GM19397 (cell line): ENCODE measurements at regions not wholly inside any gene's neighbourhood (a gene's known extent, or its start where the extent isn't known, plus 50 kb on each side); places are given as distances from the start of the nearest gene placed in this dataset.

Experiments used
- ATAC-seq: cut with Tn5 transposase; IDR thresholded peaks from one replicate; pipeline ENCODE4 v1.9.1; 2021; ENCODE audit warnings: mild to moderate bottlenecking, moderate library complexity; ENCODE audit not compliant: unreplicated experiment

DNA sequence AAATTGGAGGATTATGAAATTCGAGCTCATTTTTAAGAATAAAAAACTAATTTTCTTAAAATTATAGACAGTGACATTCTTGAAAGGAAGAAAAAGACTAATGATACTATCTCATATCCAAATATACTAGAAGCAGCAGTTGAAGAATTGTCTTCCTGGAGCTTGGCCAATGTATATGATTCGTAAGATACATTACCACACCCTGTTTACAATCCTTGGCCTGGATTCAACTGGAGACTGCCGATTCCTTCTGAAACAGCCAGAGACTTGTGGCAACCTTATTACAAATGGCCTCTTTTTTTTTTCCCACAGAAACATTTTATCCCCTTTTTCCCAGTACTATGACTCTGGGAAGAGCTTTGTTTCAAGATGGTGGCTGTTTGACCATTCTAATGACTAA is 571.2 kb upstream of the FAT1 start:
- ATAC-seq, result no peak

DNA sequence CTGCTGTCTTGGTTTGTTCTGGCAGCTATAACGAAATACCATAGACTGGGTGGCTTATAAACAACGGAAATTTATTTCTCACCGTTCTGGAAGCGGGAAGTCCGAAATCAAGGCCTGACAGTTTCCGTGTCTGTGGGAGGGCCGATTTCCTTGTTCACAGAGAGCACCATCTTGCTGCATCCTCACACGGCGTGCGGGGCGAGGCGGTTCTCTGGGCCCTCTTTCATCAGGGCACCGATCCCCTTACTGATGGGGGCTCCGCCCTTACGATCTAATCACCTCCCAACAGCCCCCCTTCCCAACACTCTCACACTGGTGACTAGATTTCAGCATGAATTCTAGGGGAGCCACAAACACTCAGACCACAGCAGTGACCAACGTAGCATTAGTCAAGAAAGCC is 578.3 kb upstream of the FAT1 start:
- ATAC-seq, result no peak

- ATAC-seq, result no peak
Measured at GRCh38 chr4:187302457-187303150, 578.9 kb upstream of the FAT1 start.

DNA sequence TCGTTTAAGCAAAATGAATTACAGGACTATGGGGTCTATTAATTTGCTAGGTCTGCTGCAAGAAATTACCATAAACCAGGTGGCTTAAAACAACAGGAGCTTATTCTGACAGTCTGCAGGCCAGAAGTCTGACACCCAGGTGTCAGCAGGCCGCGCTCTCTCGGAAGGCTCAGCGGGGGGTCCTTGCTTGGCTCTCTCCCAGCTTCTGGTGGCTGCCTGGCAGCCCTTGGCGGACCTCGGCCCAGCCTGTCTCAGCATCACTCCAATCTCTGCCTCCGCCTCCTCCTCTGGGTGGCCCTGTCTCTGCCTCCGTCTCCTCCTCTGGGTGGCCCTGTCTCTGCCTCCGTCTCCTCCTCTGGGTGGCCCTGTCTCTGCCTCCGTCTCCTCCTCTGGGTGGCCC is 580.5 kb upstream of the FAT1 start:
- ATAC-seq, result no peak

- no peak for ATAC-seq
Measured at GRCh38 chr4:187307131-187307530, 583.5 kb upstream of the FAT1 start.

- no peak for ATAC-seq
Measured at GRCh38 chr4:187309456-187309855, 585.8 kb upstream of the FAT1 start.

GRCh38 chr4:187312299-187312698 is 588.6 kb upstream of the FAT1 start:
- no peak for ATAC-seq

- ATAC-seq, result no peak
Measured at GRCh38 chr4:187317799-187318198, 594.1 kb upstream of the FAT1 start.

GRCh38 chr4:187321711-187322110 is 598.1 kb upstream of the FAT1 start:
- ATAC-seq, result no peak

- no peak for ATAC-seq
Measured at GRCh38 chr4:187332141-187332540, 608.5 kb upstream of the FAT1 start.

DNA sequence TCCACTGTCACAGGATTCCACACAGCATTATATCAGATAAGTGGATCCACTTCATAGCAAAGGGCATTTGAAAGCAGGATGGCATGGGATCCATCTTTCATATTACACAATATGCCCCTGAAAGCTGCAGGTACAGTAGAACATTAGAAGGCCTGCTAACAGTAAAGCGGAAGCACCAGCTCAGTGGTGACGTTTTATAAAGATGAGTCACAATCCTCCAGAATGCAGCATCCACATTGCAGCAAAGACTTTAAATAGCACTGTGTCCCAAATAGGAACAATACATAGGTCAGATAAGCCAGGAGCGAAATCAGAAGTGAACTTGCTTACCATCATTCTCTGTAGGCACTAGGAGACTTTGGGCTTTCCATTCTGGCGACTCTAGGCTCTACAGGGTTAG is 609.5 kb upstream of the FAT1 start:
- no peak for ATAC-seq

DNA sequence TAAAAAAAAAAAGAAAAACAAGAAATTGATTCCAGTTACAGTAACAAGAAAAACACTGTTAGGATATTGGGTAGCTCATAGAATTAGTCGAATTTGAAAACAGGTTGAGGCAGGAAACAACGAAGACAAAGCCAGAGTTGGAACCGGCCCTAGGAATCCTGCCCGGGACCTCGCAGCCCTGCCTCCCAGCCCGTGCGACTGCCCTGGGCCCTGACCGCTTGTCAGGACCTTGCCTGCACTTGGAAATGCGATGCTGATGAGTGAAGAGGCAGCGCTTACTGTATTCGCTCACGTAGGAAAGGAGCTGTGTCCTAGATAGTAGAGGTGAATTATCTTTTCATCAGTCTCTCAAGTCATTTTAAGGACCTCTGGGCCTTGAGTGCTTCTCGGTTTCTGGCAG is 611.7 kb upstream of the FAT1 start:
- ATAC-seq, result no peak

DNA sequence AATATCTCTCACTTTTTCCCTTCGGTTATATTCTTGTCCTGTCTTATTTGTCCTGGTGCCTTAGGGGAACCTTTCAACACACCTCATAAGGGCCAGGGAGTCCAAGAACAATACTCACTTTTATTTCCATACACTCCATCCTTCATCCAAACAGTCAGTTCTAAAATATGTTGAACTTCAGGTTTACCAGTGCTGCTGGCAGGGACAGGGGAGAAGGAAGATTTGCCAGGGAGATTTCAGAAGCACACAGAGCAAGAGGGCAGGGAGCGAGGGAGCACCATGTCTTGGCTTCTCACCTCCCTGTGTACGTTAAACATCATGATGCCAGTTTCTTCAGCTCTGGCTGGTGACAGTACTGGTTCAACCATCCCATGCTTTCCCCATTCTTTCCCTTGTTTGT is 631.1 kb upstream of the FAT1 start:
- no peak for ATAC-seq

DNA sequence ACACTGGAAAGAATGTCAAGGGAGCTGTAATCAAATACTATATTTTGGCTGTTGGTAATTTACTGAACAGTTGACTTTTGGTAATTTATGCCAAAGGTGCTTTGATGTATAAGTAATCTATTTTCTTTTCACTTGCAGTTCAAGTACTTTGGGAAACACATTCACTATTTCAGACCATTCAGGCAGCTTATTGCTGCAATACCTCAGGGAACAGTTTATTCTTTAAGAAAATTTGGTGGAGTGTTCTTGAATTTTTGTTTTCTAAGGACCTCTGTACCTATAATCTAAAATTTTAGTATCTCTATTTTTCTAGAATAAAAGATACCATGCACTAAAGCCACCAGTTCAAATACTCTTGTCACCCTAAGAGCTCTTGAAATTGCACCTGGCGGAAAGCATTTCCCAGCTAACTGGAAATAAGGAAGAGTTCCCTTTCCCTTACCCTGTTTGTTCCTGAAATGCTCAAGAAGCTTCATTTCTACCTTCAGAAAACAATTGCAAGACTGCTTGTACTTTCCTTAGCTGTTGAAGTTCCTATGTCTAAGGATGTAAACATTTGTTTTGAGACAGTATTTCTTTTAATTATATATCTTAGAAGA is 633.5 kb upstream of the FAT1 start:
- no peak for ATAC-seq

DNA sequence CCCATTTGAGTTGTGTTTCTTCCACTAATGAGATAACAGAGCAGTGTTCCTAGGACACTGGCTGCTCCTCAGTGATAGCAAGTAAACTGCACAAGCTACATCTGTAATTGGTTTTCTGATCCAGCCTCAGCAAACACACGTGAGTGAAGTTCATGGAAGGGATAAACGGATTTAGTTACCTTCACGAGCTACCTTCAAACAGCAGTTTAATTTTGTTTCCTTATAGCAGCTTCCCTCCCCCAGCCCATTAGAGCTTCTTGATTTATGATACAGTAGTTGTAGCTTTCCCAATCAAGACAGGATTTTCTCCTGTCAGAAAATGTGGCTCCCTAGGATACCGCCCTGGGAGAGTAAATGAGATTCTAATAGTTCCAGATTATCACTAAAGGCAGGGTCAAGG is 634.2 kb upstream of the FAT1 start:
- no peak for ATAC-seq

DNA sequence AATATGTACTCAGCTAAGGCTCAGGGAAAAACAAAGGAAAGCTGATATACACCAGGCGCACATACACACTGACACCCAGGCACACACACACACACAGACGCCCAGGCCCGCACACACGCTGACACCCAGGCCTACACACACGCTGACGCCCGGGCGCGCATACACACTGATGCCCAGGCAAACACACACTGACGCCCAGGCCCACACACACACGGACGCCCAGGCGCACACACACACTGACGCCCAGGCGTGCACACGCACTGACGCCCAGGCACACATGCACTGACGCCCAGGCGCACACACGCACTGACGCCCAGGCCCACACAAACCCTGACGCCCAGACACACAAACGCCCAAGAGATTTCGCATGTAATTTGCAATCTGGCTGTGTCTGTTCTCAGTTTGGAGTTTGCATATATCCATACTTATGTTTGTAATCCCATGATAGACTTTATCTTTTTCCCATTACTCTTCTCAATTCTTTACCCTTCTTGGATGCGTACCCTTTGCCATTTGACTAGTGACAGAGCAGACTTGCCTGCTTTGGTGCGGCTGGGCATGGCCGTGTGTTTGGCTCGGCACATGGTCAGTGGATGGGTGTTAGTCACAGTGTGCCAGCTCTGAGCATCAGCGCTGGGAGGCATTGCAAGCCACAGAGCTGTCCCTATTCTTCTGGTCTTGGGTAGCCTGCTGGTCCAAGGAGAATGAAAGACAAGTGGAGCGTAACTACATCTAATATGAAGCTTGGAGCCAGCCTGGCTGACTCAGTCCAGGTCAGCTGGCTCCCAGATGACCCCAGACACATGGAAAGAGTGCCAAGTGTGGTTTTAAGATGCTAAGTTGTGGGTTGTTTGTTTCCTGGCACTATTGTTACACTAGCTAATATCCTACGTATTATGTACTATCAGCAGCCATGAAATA is 632.4 kb upstream of the ZFP42 start:
- ATAC-seq, result no peak

DNA sequence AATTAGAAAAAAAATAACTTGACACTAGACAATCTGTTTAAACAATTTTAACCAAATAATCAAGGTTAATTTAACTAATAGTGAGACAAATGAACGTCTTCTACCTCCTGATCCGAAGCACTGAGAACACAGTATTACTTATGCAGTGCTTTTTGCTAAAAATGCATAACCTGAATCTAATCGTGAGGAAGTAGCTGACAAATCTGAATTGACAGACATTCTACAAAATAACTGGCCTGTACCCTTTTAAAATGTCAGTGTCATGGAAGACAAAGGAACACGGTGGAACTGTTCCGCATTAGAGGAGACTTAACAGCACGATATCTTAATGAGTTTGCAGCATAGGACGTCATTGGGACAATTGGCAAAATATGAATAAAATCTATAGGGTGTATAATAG is 631.2 kb upstream of the ZFP42 start:
- ATAC-seq, result no peak

DNA sequence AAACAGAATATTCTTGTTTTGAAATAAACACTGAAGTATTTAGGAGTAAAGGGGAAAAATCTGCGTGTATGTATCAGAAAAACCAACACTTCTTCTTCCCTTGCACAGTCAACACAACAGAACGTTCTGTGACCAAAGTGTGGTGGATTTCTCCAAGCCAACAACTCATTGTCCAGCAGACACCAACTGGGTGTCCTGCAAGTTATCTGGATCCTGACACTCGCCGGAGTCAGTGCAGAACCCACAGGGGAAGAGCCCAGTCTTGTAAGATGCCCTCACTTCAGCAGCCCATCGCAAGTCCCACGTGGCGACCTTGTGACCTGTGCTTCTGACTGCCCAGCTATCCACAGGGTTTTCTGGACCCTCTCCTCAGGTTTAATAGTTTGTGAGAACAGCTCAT is 630.7 kb upstream of the ZFP42 start:
- ATAC-seq, result no peak

DNA sequence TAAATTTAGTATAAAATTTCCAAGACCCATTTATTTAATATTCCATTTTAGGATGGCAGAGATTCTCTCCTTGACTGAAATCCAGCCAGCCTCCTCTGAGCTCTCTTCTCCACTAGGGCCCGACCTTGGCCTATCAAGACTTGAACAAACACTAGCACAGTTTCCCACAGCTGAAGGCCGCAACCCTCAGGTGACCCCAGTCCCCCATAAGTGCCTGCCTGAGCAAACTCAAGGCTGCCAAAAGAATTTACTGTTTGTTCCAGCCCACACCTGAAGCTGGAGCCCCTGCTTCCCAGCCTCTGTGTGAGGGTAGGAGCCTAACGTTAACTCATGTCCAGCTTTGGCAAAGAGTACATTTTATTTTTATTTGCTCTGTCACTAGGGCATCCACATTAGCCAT is 629.0 kb upstream of the ZFP42 start:
- no peak for ATAC-seq

DNA sequence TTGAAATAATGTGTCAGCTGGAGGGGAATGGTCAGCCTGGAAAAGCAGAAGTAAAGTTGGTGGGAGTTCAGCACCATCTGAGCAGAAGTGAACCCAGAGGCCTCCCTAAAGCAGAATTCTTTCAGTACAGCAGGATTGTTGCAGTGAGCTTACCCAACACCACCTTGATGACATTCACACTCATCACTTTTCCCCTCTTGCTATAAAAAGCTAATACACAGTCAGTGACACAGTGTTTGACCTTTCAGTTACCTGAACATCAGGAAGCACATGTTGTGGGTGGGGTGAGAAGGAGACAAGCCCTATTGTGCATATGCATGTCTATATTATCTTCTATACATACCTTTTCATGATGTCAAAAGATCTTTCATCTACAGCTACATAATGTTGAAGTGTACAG is 624.7 kb upstream of the ZFP42 start:
- no peak for ATAC-seq

DNA sequence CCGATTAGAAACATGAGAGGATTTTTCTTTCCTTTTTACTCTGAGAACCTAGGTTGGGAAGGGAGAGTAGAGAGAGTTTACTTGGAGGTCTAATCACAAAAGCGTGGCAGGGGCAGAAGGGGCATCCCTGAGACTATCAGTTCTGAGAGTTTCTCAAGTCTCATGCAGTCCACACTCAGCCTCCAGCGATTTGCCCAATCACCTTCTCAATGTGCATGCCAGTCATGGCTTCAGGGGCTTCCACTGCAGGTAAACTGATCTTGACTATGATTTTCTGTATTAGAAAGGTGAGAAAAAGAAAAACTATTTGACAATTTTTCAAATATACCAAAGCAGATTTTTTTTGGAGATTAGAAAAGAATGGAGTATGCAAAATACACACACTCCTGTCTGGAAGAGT is 617.1 kb upstream of the ZFP42 start:
- ATAC-seq, result no peak

- no peak for ATAC-seq
Measured at GRCh38 chr4:187380181-187380581, 615.4 kb upstream of the ZFP42 start.
